ENCODE measurements at regions not wholly inside any gene's neighbourhood (a gene's known extent, or its start where the extent isn't known, plus 50 kb on each side); places are given as distances from the start of the nearest gene placed in this dataset.

GRCh38 chrX:5278908-5279307 is 949.8 kb downstream of the NLGN4X start:
- DNase-seq = no peak

- DNase-seq = no peak
Observed at GRCh38 chrX:5265324-5265850, 963.3 kb downstream of the NLGN4X start.

GRCh38 chrX:5250106-5250505 is 978.6 kb downstream of the NLGN4X start:
- DNase-seq = no peak

GRCh38 chrX:5242091-5242790 is 986.4 kb downstream of the NLGN4X start:
- no peak for DNase-seq

- no peak for DNase-seq
Observed at GRCh38 chrX:5236749-5237148, 991.9 kb downstream of the NLGN4X start.

- DNase-seq = peak in 1 of 2 experiments; percentile 1
Observed at GRCh38 chrX:5236096-5236495, 992.6 kb downstream of the NLGN4X start.

GRCh38 chrX:5233830-5234229 is 994.8 kb downstream of the NLGN4X start:
- DNase-seq = no peak

GRCh38 chrX:5220421-5220820 is 1008.2 kb downstream of the NLGN4X start:
- no peak for DNase-seq

- DNase-seq = no peak
Observed at GRCh38 chrX:5194806-5195205, 1033.9 kb downstream of the NLGN4X start.

- no peak for DNase-seq
Observed at GRCh38 chrX:5180135-5180741, 1048.4 kb downstream of the NLGN4X start.

GRCh38 chrX:5176766-5177165 is 1051.9 kb downstream of the NLGN4X start:
- no peak for DNase-seq

GRCh38 chrX:5163663-5164062 is 1065.0 kb downstream of the NLGN4X start:
- no peak for DNase-seq

- no peak for DNase-seq
Observed at GRCh38 chrX:5155301-5155700, 1073.4 kb downstream of the NLGN4X start.

- DNase-seq = no peak
Observed at GRCh38 chrX:5145957-5146356, 1082.7 kb downstream of the NLGN4X start.

GRCh38 chrX:5142644-5143043 is 1086.0 kb downstream of the NLGN4X start:
- DNase-seq = no peak

GRCh38 chrX:5122181-5122678 is 1106.4 kb downstream of the NLGN4X start:
- DNase-seq = no peak

GRCh38 chrX:5117816-5118215 is 1110.9 kb downstream of the NLGN4X start:
- DNase-seq = no peak

GRCh38 chrX:5113128-5113527 is 1115.5 kb downstream of the NLGN4X start:
- DNase-seq = peak; percentile 21 to 33

GRCh38 chrX:5100004-5100403 is 1128.7 kb downstream of the NLGN4X start:
- DNase-seq = no peak

- no peak for DNase-seq
Observed at GRCh38 chrX:5086388-5086787, 1142.3 kb downstream of the NLGN4X start.

GRCh38 chrX:5084279-5084678 is 1144.4 kb downstream of the NLGN4X start:
- DNase-seq = no peak

GRCh38 chrX:5082705-5083104 is 1146.0 kb downstream of the NLGN4X start:
- no peak for DNase-seq

GRCh38 chrX:5080791-5081190 is 1147.9 kb downstream of the NLGN4X start:
- DNase-seq = no peak

- no peak for DNase-seq
Observed at GRCh38 chrX:5068550-5068949, 1160.1 kb downstream of the NLGN4X start.
